ENCODE measurements at regions not wholly inside any gene's neighbourhood (a gene's known extent, or its start where the extent isn't known, plus 50 kb on each side); places are given as distances from the start of the nearest gene placed in this dataset.

DNA sequence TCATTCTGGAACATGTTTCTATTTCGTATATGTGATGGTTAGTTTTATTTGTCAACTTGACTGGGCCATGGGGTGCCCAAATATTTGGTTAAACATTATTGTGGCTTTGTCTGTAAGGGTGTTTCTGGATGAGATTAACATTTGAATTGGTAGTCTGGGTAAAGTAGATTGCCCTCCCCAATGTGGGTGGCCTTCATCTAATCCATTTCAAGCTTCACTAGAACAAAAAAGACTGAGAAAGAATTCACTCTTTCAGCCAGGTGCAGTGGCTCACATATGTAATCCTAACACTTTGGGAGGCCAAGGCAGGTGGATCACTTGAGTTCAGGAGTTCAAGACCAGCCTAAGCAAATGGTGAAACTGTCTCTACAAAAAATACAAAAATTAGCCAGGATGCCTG is 55.7 kb upstream of the TANC1 start:
- DNase-seq (ENCODE audit: low spot score in 2 of 2) (no peak), ATAC-seq (replicated peaks; ENCODE audit: extremely low read depth, poor library complexity, severe bottlenecking) (no peak)
- H3K36me3 Mint-ChIP-seq (ENCODE audit: insufficient read depth): no peaks in the 10 kb centered on the region
- no peak overlapping the region for H3K4me3 Mint-ChIP-seq
- H3K4me1 Mint-ChIP-seq: no peaks in the 10 kb centered on the region
- H3K27ac Mint-ChIP-seq (ENCODE audit: low read depth): no peak overlapping the region
- H3K27me3 Mint-ChIP-seq: peaks cover 11% of the 10 kb centered on the region
- no peaks in the 10 kb centered on the region for H3K9me3 Mint-ChIP-seq

DNA sequence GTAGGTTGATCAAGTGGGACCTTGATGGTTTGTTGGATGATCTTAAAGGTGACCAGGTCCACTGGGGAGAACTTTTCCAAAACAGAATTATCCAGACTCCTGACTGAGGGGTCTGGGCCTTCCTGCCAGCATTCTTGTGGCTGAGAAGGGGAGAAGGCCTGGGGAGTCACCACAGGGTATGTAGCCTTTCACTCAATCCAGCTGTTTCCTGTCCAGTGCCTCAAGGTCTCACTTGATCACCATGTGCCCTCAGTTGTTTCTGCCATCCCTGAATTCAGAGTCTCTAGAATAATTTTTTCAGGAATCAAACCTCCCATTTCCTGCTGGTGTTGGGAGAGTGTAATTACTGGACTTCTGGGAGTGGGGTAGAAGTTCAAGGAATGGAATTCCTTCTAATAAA is 54.4 kb upstream of the TANC1 start:
- Mint-ChIP-seq H3K27me3 (peaks cover 11% of the 10 kb centered on the region), H3K9me3 (no peaks in the 10 kb centered on the region), H3K27ac (ENCODE audit: low read depth) (no peak overlapping the region), H3K4me3 (no peak overlapping the region), H3K4me1 (no peaks in the 10 kb centered on the region), H3K36me3 (ENCODE audit: insufficient read depth) (no peaks in the 10 kb centered on the region)
- ATAC-seq (replicated peaks; ENCODE audit: extremely low read depth, poor library complexity, severe bottlenecking): no peak
- no peak for DNase-seq (ENCODE audit: low spot score in 2 of 2)

- H3K4me3 Mint-ChIP-seq: no peak overlapping the region
- H3K27me3 Mint-ChIP-seq: peaks cover 11% of the 10 kb centered on the region
- ATAC-seq (replicated peaks; ENCODE audit: extremely low read depth, poor library complexity, severe bottlenecking) (no peak), DNase-seq (ENCODE audit: low spot score in 2 of 2) (no peak)
- H3K27ac Mint-ChIP-seq (ENCODE audit: low read depth): no peak overlapping the region
- no peaks in the 10 kb centered on the region for H3K36me3 Mint-ChIP-seq (ENCODE audit: insufficient read depth)
- no peaks in the 10 kb centered on the region for H3K4me1 Mint-ChIP-seq
- H3K9me3 Mint-ChIP-seq: no peaks in the 10 kb centered on the region
Observed at GRCh38 chr2:158914731-158915130, 53.7 kb upstream of the TANC1 start.

GRCh38 chr2:158917121-158917520 is 51.3 kb upstream of the TANC1 start:
- no peak overlapping the region for H3K4me3 Mint-ChIP-seq
- H3K27ac Mint-ChIP-seq (ENCODE audit: low read depth): no peak overlapping the region
- no peaks in the 10 kb centered on the region for H3K9me3 Mint-ChIP-seq
- no peak for DNase-seq (ENCODE audit: low spot score in 2 of 2)
- no peak for ATAC-seq (replicated peaks; ENCODE audit: extremely low read depth, poor library complexity, severe bottlenecking)
- H3K4me1 Mint-ChIP-seq: no peaks in the 10 kb centered on the region
- H3K27me3 Mint-ChIP-seq: peaks cover 20% of the 10 kb centered on the region
- H3K36me3 Mint-ChIP-seq (ENCODE audit: insufficient read depth): no peaks in the 10 kb centered on the region

DNA sequence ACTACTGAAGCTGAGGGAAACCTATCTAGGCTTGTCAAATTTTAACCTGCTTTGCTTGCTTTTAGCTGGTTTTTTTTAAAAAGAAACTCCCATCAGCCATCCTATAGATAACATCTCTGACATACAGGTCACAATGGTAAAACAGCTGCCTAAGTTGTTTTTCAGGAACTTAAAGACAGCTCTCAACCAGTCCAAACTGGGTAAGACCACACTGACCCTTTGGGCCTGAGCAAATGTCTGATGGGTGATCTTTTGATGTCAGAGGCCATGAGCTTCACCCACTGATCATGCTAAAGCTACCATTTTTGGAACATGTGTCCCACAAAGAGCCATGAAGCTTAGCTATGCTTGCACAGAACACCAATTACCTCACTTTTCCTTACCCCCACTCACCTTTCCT is 50.0 kb upstream of the TANC1 start:
- ATAC-seq (replicated peaks; ENCODE audit: extremely low read depth, poor library complexity, severe bottlenecking) (no peak), DNase-seq (ENCODE audit: low spot score in 2 of 2) (no peak)
- Mint-ChIP-seq H3K9me3 (no peaks in the 10 kb centered on the region), H3K36me3 (ENCODE audit: insufficient read depth) (no peaks in the 10 kb centered on the region), H3K27me3 (peaks cover 33% of the 10 kb centered on the region), H3K4me1 (no peaks in the 10 kb centered on the region), H3K4me3 (no peak overlapping the region), H3K27ac (ENCODE audit: low read depth) (no peak overlapping the region)
